Nucleus accumbens (tissue), 56 donors: ENCODE measurements at regions not wholly inside any gene's neighbourhood (a gene's known extent, or its start where the extent isn't known, plus 50 kb on each side); places are given as distances from the start of the nearest gene placed in this dataset.

Source experiments
- DNase-seq, 56 donors: peaks; one replicate each; lab custom pipeline; 2025; lab: John Stamatoyannopoulos, UW

DNA sequence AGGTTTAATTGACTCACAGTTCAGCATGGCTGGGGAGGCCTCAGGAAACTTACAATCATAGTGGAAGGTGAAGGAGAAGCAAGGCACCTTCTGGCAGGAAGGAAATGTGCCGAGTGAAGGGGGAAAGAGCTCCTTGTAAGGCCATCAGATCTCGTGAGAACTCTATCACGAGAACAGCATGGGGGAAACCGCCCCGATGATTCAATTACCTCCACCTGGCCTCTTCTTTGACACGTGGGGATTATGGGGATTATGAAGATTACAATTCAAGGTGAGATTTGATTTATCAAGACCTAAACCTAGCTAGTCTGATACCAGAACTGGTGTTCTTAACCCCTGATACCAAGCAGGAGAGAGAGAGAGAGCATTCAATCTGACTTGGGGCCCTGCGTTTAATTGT lies 258.7 kb downstream of the PTEN start:
- DNase-seq: no peak

- no peak for DNase-seq
Measured at GRCh38 chr10:88122576-88122975, 259.2 kb downstream of the PTEN start.

DNA sequence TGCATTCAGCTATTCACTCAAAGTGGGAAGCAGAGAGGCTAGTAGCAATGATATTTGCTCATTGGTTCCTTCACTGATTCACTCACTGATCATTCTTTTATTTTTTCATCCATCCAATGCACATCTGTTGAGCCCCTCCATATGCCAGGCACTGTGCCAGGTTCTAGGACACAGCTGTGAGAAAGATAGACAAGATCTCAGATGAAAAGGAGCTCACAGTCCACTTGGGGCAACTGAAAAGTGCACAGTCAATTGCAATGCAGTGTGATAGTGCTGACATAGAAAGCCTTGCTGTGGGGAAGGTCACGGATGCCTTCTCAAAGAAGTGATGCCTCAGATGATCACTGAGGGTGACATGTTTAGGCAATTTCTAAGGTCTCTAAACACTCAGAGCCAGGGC lies 262.3 kb downstream of the PTEN start:
- DNase-seq: no peak

- no peak for DNase-seq
Measured at GRCh38 chr10:88126699-88127098, 263.3 kb downstream of the PTEN start.

- DNase-seq: no peak
Measured at GRCh38 chr10:88127269-88127668, 263.8 kb downstream of the PTEN start.

DNA sequence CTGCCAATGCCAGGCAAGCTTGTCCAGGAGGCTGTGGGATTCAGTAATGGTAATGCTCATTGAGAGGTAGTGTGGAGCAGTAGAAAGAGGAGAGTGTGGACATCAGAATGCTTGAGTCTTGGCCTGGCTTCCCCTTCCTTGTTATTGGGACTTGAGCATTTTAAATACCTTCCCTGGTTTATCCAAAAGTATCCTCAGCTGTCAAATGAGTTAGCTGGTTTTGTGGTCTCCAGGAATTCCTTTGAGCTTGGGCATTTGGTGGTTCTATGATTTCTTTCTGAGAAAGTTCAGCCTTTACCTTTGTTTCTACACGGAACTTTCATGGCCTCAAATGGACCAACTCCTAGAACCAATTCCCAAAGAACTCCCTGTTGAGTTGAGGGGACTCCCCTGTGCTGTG lies 264.3 kb downstream of the PTEN start:
- no peak for DNase-seq

- no peak for DNase-seq
Measured at GRCh38 chr10:88129013-88129412, 265.6 kb downstream of the PTEN start.

GRCh38 chr10:88130912-88131311 lies 267.5 kb downstream of the PTEN start:
- no peak for DNase-seq

DNA sequence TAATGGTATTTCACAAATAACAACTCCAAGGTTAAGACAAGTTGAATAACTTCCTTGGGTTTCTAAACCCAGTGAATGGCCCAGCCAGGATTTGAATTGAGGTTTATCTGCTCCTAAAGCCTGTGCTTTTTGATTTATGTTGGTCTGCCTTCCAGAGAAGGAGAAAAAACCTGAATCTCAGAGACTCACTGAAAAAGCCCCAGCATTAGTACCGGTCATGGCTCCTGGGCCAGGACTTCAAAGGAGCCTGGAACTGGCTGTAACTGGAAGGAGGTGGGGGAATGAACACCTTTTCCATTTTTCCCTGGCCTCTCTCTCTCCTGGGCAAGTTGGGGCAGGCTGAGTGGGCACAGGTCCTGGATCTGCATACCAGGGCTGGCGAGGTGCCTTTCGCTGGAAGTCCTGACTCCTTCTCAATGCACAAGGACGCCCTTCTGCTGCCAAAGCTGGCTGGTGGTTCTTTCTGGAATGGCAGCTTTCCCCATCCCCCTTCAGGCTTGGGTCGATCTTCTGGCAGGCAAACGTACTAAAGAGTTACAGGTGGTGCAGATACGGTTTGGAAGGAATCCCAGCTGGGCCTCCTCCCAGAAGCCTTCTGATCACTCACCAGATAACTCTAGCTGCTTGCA lies 268.2 kb downstream of the PTEN start:
- DNase-seq: peak in 11 of 56 donors; percentile 4 to 29 (median 10)

GRCh38 chr10:88136712-88137111 lies 273.3 kb downstream of the PTEN start:
- DNase-seq: no peak

DNA sequence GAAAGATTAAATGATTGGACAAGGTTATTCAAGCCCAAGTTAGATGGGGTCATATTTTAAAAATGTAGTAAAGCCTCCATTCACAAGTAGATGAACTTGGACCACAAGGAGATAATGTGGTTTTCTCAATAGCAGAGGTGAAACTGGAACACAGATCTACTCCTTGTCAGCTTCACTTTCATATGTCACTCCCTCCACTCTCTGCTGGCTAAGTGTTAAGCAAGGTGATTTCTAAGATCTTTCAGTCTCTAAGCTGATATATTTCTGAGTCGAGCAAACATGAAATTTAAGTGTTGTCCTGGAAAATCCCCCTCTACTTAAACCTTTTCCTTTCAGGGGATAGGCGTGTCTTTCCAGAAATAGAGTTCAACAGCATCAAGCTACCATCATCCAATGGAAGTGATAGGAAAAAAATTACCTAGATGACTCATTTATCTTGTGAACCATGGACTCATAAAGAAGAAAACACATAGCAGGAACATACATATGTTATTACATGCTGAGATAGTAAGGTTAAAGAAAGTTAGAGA lies 275.0 kb downstream of the PTEN start:
- no peak for DNase-seq

DNA sequence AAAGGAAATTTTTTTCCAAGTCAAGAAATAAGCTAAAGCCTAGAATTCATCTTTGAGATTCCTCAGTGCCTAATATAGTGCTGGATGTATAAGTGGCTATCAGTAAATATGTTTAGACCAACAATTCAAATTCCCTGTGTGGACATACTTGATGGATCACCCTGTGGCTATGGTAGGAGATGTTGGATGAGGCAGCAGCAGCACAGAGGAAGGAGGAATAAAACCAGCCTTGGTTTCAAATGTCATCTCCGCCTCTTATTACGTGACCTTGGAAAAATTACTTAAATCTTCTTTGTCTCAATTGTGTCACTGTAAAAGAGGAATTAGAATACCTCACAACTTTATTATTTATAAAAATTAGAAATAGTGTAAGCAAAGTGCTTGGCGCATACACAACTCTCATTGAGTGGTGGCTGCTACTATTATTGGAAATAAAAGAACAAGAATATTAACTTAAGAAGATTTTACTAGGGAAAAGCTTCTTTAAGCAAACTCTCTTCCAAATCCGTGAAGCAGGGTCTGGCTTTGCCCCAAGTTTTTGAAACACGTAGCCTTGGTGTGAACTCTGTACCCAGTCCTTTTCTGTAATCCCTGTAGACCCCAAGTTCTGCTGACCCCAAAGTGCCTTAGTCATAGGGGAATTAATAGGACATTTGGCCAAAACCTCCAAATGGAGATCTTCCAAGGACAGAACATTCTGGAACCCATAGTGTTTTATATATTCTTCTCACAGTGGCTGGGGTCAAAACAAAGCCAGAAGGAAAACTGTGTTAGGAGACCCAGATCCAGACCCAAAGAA lies 283.8 kb downstream of the PTEN start:
- no peak for DNase-seq

GRCh38 chr10:88149906-88150305 lies 286.5 kb downstream of the PTEN start:
- no peak for DNase-seq

DNA sequence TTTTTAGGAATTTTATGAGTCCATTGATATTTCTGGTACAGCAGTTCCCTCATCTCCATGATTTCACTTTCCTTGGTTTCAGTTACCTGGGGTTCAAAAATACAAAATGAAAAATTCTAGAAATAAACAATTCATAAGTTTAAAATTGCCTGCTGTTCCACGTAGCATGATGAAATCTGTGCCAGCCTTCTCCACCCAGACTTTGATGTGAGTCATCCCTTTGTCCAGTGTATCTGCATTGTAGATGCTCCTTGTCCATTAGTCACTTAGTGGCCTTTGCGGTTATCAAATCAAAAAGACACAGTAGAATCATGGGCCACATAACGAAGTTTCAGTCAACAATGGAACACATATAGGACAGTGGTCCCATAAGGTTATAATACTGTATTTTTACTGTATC lies 286.9 kb downstream of the PTEN start:
- DNase-seq: no peak

- DNase-seq: no peak
Measured at GRCh38 chr10:88152728-88153133, 289.3 kb downstream of the PTEN start.

DNA sequence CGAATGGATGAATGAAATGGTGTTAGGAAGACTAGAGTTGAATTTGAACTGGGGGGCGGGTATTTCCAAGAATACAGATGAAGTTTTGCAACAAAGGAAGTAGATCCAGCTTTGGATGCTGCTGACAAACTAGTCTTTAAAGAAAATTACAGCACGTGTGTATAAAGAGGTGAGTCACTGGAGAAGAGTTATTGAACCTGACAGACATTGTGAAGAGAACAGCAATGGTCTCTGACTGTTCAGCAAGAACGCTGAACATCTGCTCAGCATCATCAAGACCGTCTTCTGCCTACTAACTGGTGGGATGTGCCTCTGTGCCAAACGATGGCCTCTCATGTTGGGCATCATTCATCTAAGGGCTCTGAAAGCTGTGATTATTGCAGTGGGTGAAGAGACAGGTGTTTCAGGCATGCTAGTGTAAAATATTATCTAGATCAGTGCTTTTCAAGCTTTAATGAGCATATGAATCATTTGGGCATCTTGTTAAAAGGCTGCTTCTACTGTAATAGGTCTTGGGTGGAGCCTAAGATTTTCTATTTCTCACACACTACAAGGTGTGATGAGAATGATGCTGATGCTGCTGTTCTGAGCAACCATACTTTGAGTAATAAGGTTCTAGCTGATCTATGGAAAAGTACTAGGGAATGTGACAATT lies 291.3 kb downstream of the PTEN start:
- DNase-seq: no peak

DNA sequence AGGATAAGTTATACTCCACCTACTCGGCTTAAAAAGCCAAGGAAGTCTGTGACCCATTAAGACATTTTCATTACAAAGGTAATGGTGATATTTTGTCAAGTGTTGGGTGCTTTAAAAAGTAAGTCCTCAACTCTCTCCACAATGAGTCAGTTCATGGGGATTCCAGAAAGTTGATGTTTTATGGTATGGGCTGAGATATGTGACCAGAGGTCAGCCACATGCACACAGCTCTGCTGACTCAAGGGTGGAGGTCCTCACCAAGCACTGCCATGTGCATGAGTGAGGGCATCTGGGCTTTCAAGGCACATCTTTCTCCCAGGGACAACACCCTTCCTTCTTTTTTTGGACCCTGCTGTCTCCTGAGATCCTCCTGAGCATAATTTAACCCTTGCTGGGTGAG lies 292.9 kb downstream of the PTEN start:
- no peak for DNase-seq

DNA sequence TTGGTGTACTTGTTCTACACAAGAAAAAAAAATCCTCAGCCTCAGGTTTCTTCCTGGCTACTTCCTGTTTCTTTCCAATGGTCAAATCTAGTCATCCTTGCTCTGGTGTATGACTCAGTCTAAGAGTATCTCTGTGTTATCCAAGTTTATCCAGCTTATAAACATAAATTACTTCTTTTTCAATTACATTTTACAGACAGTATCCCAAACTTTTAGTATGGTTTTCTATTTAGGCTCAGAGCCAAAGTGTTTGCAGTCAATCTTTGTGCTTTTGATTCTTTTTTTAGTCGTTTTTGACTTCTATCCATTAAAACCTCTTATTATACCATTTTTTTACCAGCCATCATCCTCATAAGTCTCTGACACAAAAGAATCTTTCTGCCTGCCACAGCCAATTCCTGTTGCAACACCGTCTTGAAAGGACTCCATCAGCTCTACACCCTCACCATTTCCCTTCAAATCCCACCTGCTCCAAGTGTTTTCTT lies 294.6 kb downstream of the PTEN start:
- DNase-seq: no peak

- DNase-seq: no peak
Measured at GRCh38 chr10:88158526-88159122, 295.2 kb downstream of the PTEN start.

GRCh38 chr10:88159127-88159829 lies 295.9 kb downstream of the PTEN start:
- DNase-seq: no peak
